ENCODE measurements at regions not wholly inside any gene's neighbourhood (a gene's known extent, or its start where the extent isn't known, plus 50 kb on each side); places are given as distances from the start of the nearest gene placed in this dataset. TPM values are rescaled to one million over a fixed set of nuclear protein-coding genes. Genes with fewer than 3 reads are reported as not detected.
"Not testable (repeated sequence)": the region's sequence is repeated elsewhere in the genome, so short reads cannot be mapped to it uniquely, and the experiment has no call there.

- H3K27me3 ChIP-seq; H3K4me3 ChIP-seq; ATAC-seq; H3K36me3 ChIP-seq (replicated peaks in 1 of 2; ENCODE audit: insufficient read depth in 1 of 2, low read depth in 2 of 2); intact Hi-C loops (cut with DNase I); H3K4me1 ChIP-seq; H3K27ac ChIP-seq; H3K9me3 ChIP-seq; DNase-seq: not testable (repeated sequence)
- 47% methylated on average over 9 of the region's 24 CpGs; no CpG with 5 or more reads in 1 of the 2 donors for WGBS, 2 donors
These were observed 581.3 kb downstream of the TUBA3C start for GRCh38 chr13:18600366-18600765.

GRCh38 chr13:18599791-18600211, 581.8 kb downstream of the TUBA3C start:
- H3K27me3 ChIP-seq, result not testable (repeated sequence)
- TF ChIP-seq CTCF (IDR thresholded peaks at IDR 0.05), result peak in 1 of 7 experiments; percentile 19
- DNase-seq, result peak in 2 of 4 donors; percentile 10 to 34

GRCh38 chr13:18598543-18598942, 583.1 kb downstream of the TUBA3C start:
- H3K4me3 ChIP-seq; DNase-seq; H3K27ac ChIP-seq; H3K27me3 ChIP-seq; intact Hi-C loops (cut with DNase I); H3K36me3 ChIP-seq (replicated peaks in 1 of 2; ENCODE audit: insufficient read depth in 1 of 2, low read depth in 2 of 2); H3K4me1 ChIP-seq; H3K9me3 ChIP-seq; ATAC-seq: not testable (repeated sequence)
- WGBS, 2 donors, result 44% methylated on average over 24 of the region's 24 CpGs; no CpG with 5 or more reads in 1 of the 2 donors

More at GRCh38 chr13:18599791-18600211, 581.8 kb downstream of the TUBA3C start:
- H3K27ac ChIP-seq; ATAC-seq; H3K36me3 ChIP-seq (replicated peaks in 1 of 2; ENCODE audit: insufficient read depth in 1 of 2, low read depth in 2 of 2); H3K4me1 ChIP-seq; intact Hi-C loops (cut with DNase I); H3K4me3 ChIP-seq; H3K9me3 ChIP-seq: not testable (repeated sequence)
- WGBS, 2 donors, result 33% methylated on average over 24 of the region's 25 CpGs; no CpG with 5 or more reads in 1 of the 2 donors

- H3K27ac ChIP-seq; DNase-seq; H3K4me3 ChIP-seq; H3K36me3 ChIP-seq (replicated peaks in 1 of 2; ENCODE audit: insufficient read depth in 1 of 2, low read depth in 2 of 2); ATAC-seq; intact Hi-C loops (cut with DNase I); H3K4me1 ChIP-seq; H3K27me3 ChIP-seq; H3K9me3 ChIP-seq: not testable (repeated sequence)
- WGBS, 2 donors, result 67% methylated on average over 7 to 14 of the region's 14 CpGs
These were observed 583.7 kb downstream of the TUBA3C start for GRCh38 chr13:18597940-18598339.

GRCh38 chr13:18577103-18577502, 604.5 kb downstream of the TUBA3C start:
- no CpG with 5 or more reads among the region's 1 CpG for WGBS, 2 donors
- H3K9me3 ChIP-seq; H3K4me1 ChIP-seq; intact Hi-C loops (cut with DNase I); DNase-seq; ATAC-seq; H3K27ac ChIP-seq; H3K36me3 ChIP-seq (replicated peaks in 1 of 2; ENCODE audit: insufficient read depth in 1 of 2, low read depth in 2 of 2); H3K27me3 ChIP-seq; H3K4me3 ChIP-seq: not testable (repeated sequence)

- H3K27ac ChIP-seq; H3K36me3 ChIP-seq (replicated peaks in 1 of 2; ENCODE audit: insufficient read depth in 1 of 2, low read depth in 2 of 2); DNase-seq; H3K4me1 ChIP-seq; H3K9me3 ChIP-seq; H3K4me3 ChIP-seq; intact Hi-C loops (cut with DNase I); H3K27me3 ChIP-seq; ATAC-seq: not testable (repeated sequence)
- WGBS, 2 donors, result 71 to 78% methylated on average over 5 to 27 of the region's 30 CpGs
These were observed 613.7 kb downstream of the TUBA3C start for GRCh38 chr13:18567890-18568289.

Small RNA genes in the stretch of these regions (small RNA-seq; reads per million reads assigned to genes)
- gene LINC00328-2P, result not detected
- gene RNA5SP24, result not detected
- gene RNU6-55P, result not detected
- not detected for gene RNU6-76P
